GM19395 (cell line): ENCODE measurements at regions not wholly inside any gene's neighbourhood (a gene's known extent, or its start where the extent isn't known, plus 50 kb on each side); places are given as distances from the start of the nearest gene placed in this dataset.
"Not testable (repeated sequence)": the region's sequence is repeated elsewhere in the genome, so short reads cannot be mapped to it uniquely, and the experiment has no call there.

Experiments used
- ATAC-seq: cut with Tn5 transposase; IDR thresholded peaks from one replicate; pipeline ENCODE4 v1.9.1; 2021; ENCODE audit warnings: mild to moderate bottlenecking, moderate library complexity; ENCODE audit not compliant: unreplicated experiment

- no peak for ATAC-seq
Observed at GRCh38 chr4:79748835-79749234, 324.2 kb downstream of the ANTXR2 start.

- no peak for ATAC-seq
Observed at GRCh38 chr4:79747252-79747651, 325.8 kb downstream of the ANTXR2 start.

- ATAC-seq, result no peak
Observed at GRCh38 chr4:79743014-79743413, 330.0 kb downstream of the ANTXR2 start.

GRCh38 chr4:79739912-79740311 lies 331.9 kb upstream of the GK2 start:
- no peak for ATAC-seq

- no peak for ATAC-seq
Observed at GRCh38 chr4:79723507-79723906, 315.5 kb upstream of the GK2 start.

- ATAC-seq, result no peak
Observed at GRCh38 chr4:79700356-79700755, 292.3 kb upstream of the GK2 start.

GRCh38 chr4:79697444-79697843 lies 289.4 kb upstream of the GK2 start:
- no peak for ATAC-seq

- not testable (repeated sequence) for ATAC-seq
Observed at GRCh38 chr4:79696534-79696933, 288.5 kb upstream of the GK2 start.

GRCh38 chr4:79695848-79696247 lies 287.8 kb upstream of the GK2 start:
- ATAC-seq, result no peak

- ATAC-seq, result no peak
Observed at GRCh38 chr4:79689740-79690139, 281.7 kb upstream of the GK2 start.

GRCh38 chr4:79688691-79689090 lies 280.7 kb upstream of the GK2 start:
- no peak for ATAC-seq

GRCh38 chr4:79687006-79687405 lies 279.0 kb upstream of the GK2 start:
- no peak for ATAC-seq

- ATAC-seq, result no peak
Observed at GRCh38 chr4:79685542-79685941, 277.5 kb upstream of the GK2 start.

GRCh38 chr4:79684516-79684915 lies 276.5 kb upstream of the GK2 start:
- no peak for ATAC-seq

- no peak for ATAC-seq
Observed at GRCh38 chr4:79682801-79683530, 274.9 kb upstream of the GK2 start.

GRCh38 chr4:79682161-79682560 lies 274.1 kb upstream of the GK2 start:
- no peak for ATAC-seq

- ATAC-seq, result no peak
Observed at GRCh38 chr4:79679859-79680258, 271.8 kb upstream of the GK2 start.

GRCh38 chr4:79678472-79679202 lies 270.6 kb upstream of the GK2 start:
- ATAC-seq, result no peak

GRCh38 chr4:79676705-79677104 lies 268.7 kb upstream of the GK2 start:
- ATAC-seq, result no peak

- ATAC-seq, result not testable (repeated sequence)
Observed at GRCh38 chr4:79674906-79675305, 266.9 kb upstream of the GK2 start.

- ATAC-seq, result no peak
Observed at GRCh38 chr4:79673898-79674297, 265.9 kb upstream of the GK2 start.

GRCh38 chr4:79673377-79673776 lies 265.3 kb upstream of the GK2 start:
- ATAC-seq, result no peak
